ENCODE measurements at regions not wholly inside any gene's neighbourhood (a gene's known extent, or its start where the extent isn't known, plus 50 kb on each side); places are given as distances from the start of the nearest gene placed in this dataset.

GRCh38 chrX:10707773-10708172 is 87.4 kb upstream of the MID1 start:
- Mint-ChIP-seq H3K27ac (ENCODE audit: unreplicated experiment) (no peak overlapping the region), H3K9me3 (ENCODE audit: low read depth, unreplicated experiment) (no peaks in the 10 kb centered on the region), H3K4me1 (ENCODE audit: low read depth, unreplicated experiment) (no peaks in the 10 kb centered on the region), H3K36me3 (ENCODE audit: insufficient read depth, unreplicated experiment) (no peaks in the 10 kb centered on the region), H3K27me3 (ENCODE audit: unreplicated experiment) (no peaks in the 10 kb centered on the region), H3K4me3 (ENCODE audit: low read depth, unreplicated experiment) (no peak overlapping the region)
- CTCF ChIA-PET = no interaction called here
- TF ChIP-seq CTCF (IDR thresholded peaks at IDR 0.05; ENCODE audit: unreplicated experiment) = no peak
- no TSS peak for BruUV-seq (replicated peaks)
- intact Hi-C loops (cut with micrococcal nuclease; ENCODE audit: unreplicated experiment) = no loop called here
- DNase-seq = no peak

- TF ChIP-seq CTCF (IDR thresholded peaks at IDR 0.05; ENCODE audit: unreplicated experiment) = no peak
- no peak for DNase-seq
- BruUV-seq (replicated peaks) = no TSS peak
- H3K9me3 Mint-ChIP-seq (ENCODE audit: low read depth, unreplicated experiment) = no peaks in the 10 kb centered on the region
- CTCF ChIA-PET = no interaction called here
- no peak overlapping the region for H3K4me3 Mint-ChIP-seq (ENCODE audit: low read depth, unreplicated experiment)
- no peaks in the 10 kb centered on the region for H3K27me3 Mint-ChIP-seq (ENCODE audit: unreplicated experiment)
- H3K4me1 Mint-ChIP-seq (ENCODE audit: low read depth, unreplicated experiment) = no peaks in the 10 kb centered on the region
- no peaks in the 10 kb centered on the region for H3K36me3 Mint-ChIP-seq (ENCODE audit: insufficient read depth, unreplicated experiment)
- intact Hi-C loops (cut with micrococcal nuclease; ENCODE audit: unreplicated experiment) = no loop called here
- no peak overlapping the region for H3K27ac Mint-ChIP-seq (ENCODE audit: unreplicated experiment)
These were observed 88.9 kb upstream of the MID1 start for GRCh38 chrX:10709276-10709675.

GRCh38 chrX:10714531-10714930 is 94.1 kb upstream of the MID1 start:
- CTCF ChIA-PET = no interaction called here
- intact Hi-C loops (cut with micrococcal nuclease; ENCODE audit: unreplicated experiment) = no loop called here
- H3K9me3 Mint-ChIP-seq (ENCODE audit: low read depth, unreplicated experiment) = peaks cover 4% of the 10 kb centered on the region

GRCh38 chrX:10722851-10723250 is 102.5 kb upstream of the MID1 start:
- H3K4me3 Mint-ChIP-seq (ENCODE audit: low read depth, unreplicated experiment) = no peak overlapping the region
- H3K4me1 Mint-ChIP-seq (ENCODE audit: low read depth, unreplicated experiment) = peaks cover 6% of the 10 kb centered on the region
- no peaks in the 10 kb centered on the region for H3K9me3 Mint-ChIP-seq (ENCODE audit: low read depth, unreplicated experiment)
- H3K27ac Mint-ChIP-seq (ENCODE audit: unreplicated experiment) = no peak overlapping the region
- BruUV-seq (replicated peaks) = no TSS peak
- TF ChIP-seq CTCF (IDR thresholded peaks at IDR 0.05; ENCODE audit: unreplicated experiment) = no peak
- intact Hi-C loops (cut with micrococcal nuclease; ENCODE audit: unreplicated experiment) = loop anchor here (1.0 to 10.0 kb wide), 4 partner anchors 106 to 533 kb away; no protein-coding TSS in a partner anchor
- CTCF ChIA-PET = interaction anchor here (1.5 kb wide), 1 partner anchor 102 kb away, joined by 3 read pairs; the partner anchor contains the start of gene MID1
- peak; percentile 66 for DNase-seq
- H3K36me3 Mint-ChIP-seq (ENCODE audit: insufficient read depth, unreplicated experiment) = no peaks in the 10 kb centered on the region
- no peaks in the 10 kb centered on the region for H3K27me3 Mint-ChIP-seq (ENCODE audit: unreplicated experiment)

More at GRCh38 chrX:10714531-10714930, 94.1 kb upstream of the MID1 start:
- H3K27ac Mint-ChIP-seq (ENCODE audit: unreplicated experiment) = no peak overlapping the region
- DNase-seq = no peak
- H3K27me3 Mint-ChIP-seq (ENCODE audit: unreplicated experiment) = no peaks in the 10 kb centered on the region
- TF ChIP-seq CTCF (IDR thresholded peaks at IDR 0.05; ENCODE audit: unreplicated experiment) = no peak
- no TSS peak for BruUV-seq (replicated peaks)
- no peaks in the 10 kb centered on the region for H3K36me3 Mint-ChIP-seq (ENCODE audit: insufficient read depth, unreplicated experiment)
- no peak overlapping the region for H3K4me3 Mint-ChIP-seq (ENCODE audit: low read depth, unreplicated experiment)
- peaks cover 9% of the 10 kb centered on the region for H3K4me1 Mint-ChIP-seq (ENCODE audit: low read depth, unreplicated experiment)

All from Calu3 (cell line).